KMS-11 (cell line): ENCODE measurements at regions not wholly inside any gene's neighbourhood (a gene's known extent, or its start where the extent isn't known, plus 50 kb on each side); places are given as distances from the start of the nearest gene placed in this dataset.

Experiments used
- H2AFZ ChIP-seq: fragments of 200-600 bp; sonication (generic); 2 replicates; pipeline ENCODE4 v1.6.1; 2016; ENCODE audit warnings: antibody characterized with exemption, mixed run types, low read depth
- H3K27ac ChIP-seq: fragments of 200-600 bp; sonication (generic); 2 replicates; pipeline ENCODE4 v1.6.1; 2016; ENCODE audit warnings: mild to moderate bottlenecking, mixed run types
- H3K27me3 ChIP-seq: fragments of 200-600 bp; sonication (generic); 2 replicates; pipeline ENCODE4 v1.6.1; 2017; ENCODE audit warnings: mild to moderate bottlenecking, low read depth, mixed run types, moderate library complexity; ENCODE audit not compliant: insufficient read depth
- H3K36me3 ChIP-seq: fragments of 200-600 bp; sonication (generic); 2 replicates; pipeline ENCODE4 v1.6.1; 2017; ENCODE audit warnings: mild to moderate bottlenecking, mixed run types; ENCODE audit not compliant: insufficient read depth
- H3K4me1 ChIP-seq: fragments of 200-600 bp; sonication (generic); 2 replicates; pipeline ENCODE4 v1.6.1; 2016; ENCODE audit warnings: mild to moderate bottlenecking, low read depth, mixed run types; ENCODE audit not compliant: poor library complexity, severe bottlenecking
- H3K4me2 ChIP-seq: fragments of 200-600 bp; sonication (generic); 2 replicates; pipeline ENCODE4 v1.7.0; 2016; ENCODE audit warnings: mild to moderate bottlenecking, mixed run types
- H3K4me3 ChIP-seq: fragments of 200-600 bp; sonication (generic); IDR thresholded peaks from 2 replicates; pipeline ENCODE4 v1.6.1; 2017; ENCODE audit warnings: low read depth, low read length, mixed read lengths; ENCODE audit not compliant: insufficient read depth
- H3K79me2 ChIP-seq: fragments of 200-600 bp; sonication (generic); 2 replicates; pipeline ENCODE4 v1.6.1; 2016; ENCODE audit warnings: low read depth, mixed run types; ENCODE audit not compliant: insufficient read depth
- H3K9ac ChIP-seq: fragments of 200-600 bp; sonication (generic); 2 replicates; pipeline ENCODE4 v1.6.1; 2016; ENCODE audit warnings: mild to moderate bottlenecking, mixed run types
- H4K20me1 ChIP-seq: fragments of 200-600 bp; sonication (generic); 2 replicates; pipeline ENCODE4 v1.6.1; 2016; ENCODE audit warnings: mild to moderate bottlenecking, mixed run types; ENCODE audit not compliant: insufficient read depth
- TF ChIP-seq, protein P1 (sequence below): fragments of 200-600 bp; sonication (generic); conservative IDR thresholded peaks from 2 replicates; pipeline ENCODE4 v1.6.1; 2017; ENCODE audit warnings: low read depth, mild to moderate bottlenecking, antibody characterized with exemption, low read length, moderate library complexity, mixed read lengths

DNA sequence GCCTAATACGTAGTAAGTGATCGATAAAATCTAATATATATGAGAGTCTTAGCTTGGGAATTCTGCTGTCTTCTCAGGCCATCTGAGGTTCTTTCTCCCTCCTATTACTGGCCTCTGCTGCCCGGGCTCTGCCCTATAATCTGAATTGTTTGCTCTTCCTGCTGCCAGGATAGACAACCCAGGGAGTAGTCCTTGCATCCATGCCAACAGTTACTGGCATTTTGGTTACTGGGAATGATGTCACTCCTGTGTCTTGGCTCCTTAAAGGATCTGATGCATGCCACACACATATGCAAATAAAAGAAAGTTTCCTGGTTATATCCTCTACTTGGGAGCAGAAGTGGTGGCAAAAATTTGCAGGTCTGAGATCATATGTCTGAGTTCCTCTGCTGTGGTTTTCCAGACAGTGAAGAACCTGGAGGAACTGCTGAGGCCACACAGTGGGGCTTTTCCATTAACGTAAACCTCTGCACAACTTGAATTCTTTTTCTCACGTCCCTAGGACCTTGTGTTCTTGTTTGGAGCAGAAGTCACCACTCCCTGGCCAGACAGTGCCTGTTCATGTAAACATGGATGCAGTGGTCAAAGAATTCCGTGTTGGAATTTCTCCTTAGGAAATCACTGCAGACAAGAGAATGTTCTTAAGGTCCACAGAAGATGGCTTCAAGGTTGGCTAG is 320.6 kb upstream of the TBX3 start:
- no peaks in the 10 kb centered on the region for H3K79me2 ChIP-seq
- TF ChIP-seq, protein P1, sequence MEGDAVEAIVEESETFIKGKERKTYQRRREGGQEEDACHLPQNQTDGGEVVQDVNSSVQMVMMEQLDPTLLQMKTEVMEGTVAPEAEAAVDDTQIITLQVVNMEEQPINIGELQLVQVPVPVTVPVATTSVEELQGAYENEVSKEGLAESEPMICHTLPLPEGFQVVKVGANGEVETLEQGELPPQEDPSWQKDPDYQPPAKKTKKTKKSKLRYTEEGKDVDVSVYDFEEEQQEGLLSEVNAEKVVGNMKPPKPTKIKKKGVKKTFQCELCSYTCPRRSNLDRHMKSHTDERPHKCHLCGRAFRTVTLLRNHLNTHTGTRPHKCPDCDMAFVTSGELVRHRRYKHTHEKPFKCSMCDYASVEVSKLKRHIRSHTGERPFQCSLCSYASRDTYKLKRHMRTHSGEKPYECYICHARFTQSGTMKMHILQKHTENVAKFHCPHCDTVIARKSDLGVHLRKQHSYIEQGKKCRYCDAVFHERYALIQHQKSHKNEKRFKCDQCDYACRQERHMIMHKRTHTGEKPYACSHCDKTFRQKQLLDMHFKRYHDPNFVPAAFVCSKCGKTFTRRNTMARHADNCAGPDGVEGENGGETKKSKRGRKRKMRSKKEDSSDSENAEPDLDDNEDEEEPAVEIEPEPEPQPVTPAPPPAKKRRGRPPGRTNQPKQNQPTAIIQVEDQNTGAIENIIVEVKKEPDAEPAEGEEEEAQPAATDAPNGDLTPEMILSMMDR: no peak
- H3K27me3 ChIP-seq: no peaks in the 10 kb centered on the region
- no peak overlapping the region for H3K4me3 ChIP-seq
- H3K4me1 ChIP-seq: no peaks in the 10 kb centered on the region
- H4K20me1 ChIP-seq: no peaks in the 10 kb centered on the region
- no peak overlapping the region for H3K4me2 ChIP-seq
- no peaks in the 10 kb centered on the region for H3K36me3 ChIP-seq
- H2AFZ ChIP-seq: no peak overlapping the region
- H3K9ac ChIP-seq: no peak overlapping the region
- no peak overlapping the region for H3K27ac ChIP-seq

DNA sequence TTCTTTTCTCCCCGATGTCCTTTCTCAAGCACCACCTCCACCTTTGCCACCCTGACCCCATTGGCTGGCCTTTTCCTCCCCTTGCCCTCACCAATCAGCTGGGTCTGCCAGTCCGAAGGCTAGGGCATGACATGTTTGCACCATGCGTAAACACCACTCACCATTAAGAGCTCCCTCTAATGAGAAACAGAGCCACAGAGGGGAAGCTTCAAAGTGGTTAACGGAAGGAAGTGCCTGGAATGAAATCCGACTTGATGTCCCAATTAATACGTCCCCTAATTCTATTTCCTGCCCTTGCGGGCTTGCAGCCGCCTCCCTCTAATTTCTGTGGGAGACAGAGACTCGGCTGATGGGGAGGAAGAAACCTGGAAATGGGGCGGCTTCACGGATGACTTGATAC is 318.5 kb upstream of the TBX3 start:
- TF ChIP-seq, protein P1: no peak
- H3K4me3 ChIP-seq: no peak overlapping the region
- H2AFZ ChIP-seq: no peak overlapping the region
- no peaks in the 10 kb centered on the region for H3K27me3 ChIP-seq
- no peaks in the 10 kb centered on the region for H3K4me1 ChIP-seq
- no peaks in the 10 kb centered on the region for H4K20me1 ChIP-seq
- H3K27ac ChIP-seq: no peak overlapping the region
- no peaks in the 10 kb centered on the region for H3K79me2 ChIP-seq
- no peak overlapping the region for H3K4me2 ChIP-seq
- no peaks in the 10 kb centered on the region for H3K36me3 ChIP-seq
- H3K9ac ChIP-seq: no peak overlapping the region

GRCh38 chr12:115001571-115002180 is 317.7 kb upstream of the TBX3 start:
- H4K20me1 ChIP-seq: no peaks in the 10 kb centered on the region
- no peak overlapping the region for H3K4me2 ChIP-seq
- H3K27me3 ChIP-seq: no peaks in the 10 kb centered on the region
- no peak overlapping the region for H3K27ac ChIP-seq
- H3K4me3 ChIP-seq: no peak overlapping the region
- no peak overlapping the region for H3K9ac ChIP-seq
- H2AFZ ChIP-seq: no peak overlapping the region
- TF ChIP-seq, protein P1: no peak
- H3K4me1 ChIP-seq: no peaks in the 10 kb centered on the region
- no peaks in the 10 kb centered on the region for H3K36me3 ChIP-seq
- H3K79me2 ChIP-seq: no peaks in the 10 kb centered on the region

- Histone ChIP-seq H2AFZ (no peak overlapping the region), H3K9ac (no peak overlapping the region), H3K4me1 (no peaks in the 10 kb centered on the region), H3K27ac (no peak overlapping the region), H3K4me3 (no peak overlapping the region), H3K36me3 (no peaks in the 10 kb centered on the region), H3K27me3 (no peaks in the 10 kb centered on the region), H3K79me2 (no peaks in the 10 kb centered on the region), H4K20me1 (no peaks in the 10 kb centered on the region), H3K4me2 (no peak overlapping the region)
- TF ChIP-seq, protein P1: no peak
Measured at GRCh38 chr12:115000038-115000437, 316.1 kb upstream of the TBX3 start.
